GM19395 (cell line): ENCODE measurements at regions not wholly inside any gene's neighbourhood (a gene's known extent, or its start where the extent isn't known, plus 50 kb on each side); places are given as distances from the start of the nearest gene placed in this dataset.
A peak's percentile ranks its signal among the peaks of the same experiment; 100 is the strongest.
"Not testable (repeated sequence)": the region's sequence is repeated elsewhere in the genome, so short reads cannot be mapped to it uniquely, and the experiment has no call there.

ENCODE experiments used
- ATAC-seq: cut with Tn5 transposase; IDR thresholded peaks from one replicate; pipeline ENCODE4 v1.9.1; 2021; ENCODE audit warnings: mild to moderate bottlenecking, moderate library complexity; ENCODE audit not compliant: unreplicated experiment

DNA sequence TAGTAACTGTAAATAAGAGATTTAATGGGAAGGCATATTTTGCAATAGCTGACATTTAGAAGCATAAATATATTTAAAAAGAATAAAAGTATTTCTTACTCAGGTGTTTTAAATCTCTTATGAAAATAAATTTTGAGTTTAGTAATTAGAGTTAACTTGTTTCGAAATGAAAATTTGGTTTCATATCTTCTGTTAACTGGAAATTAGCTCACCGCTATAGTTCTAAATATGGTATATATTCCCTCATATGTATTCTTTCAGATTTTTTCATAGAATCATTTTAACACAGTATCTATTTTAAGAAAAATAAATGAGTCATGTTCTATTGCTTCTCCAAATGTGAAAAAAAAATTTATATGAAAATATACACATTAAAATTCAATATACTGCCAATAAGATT is 434.1 kb downstream of the DTWD2 start:
- no peak for ATAC-seq

DNA sequence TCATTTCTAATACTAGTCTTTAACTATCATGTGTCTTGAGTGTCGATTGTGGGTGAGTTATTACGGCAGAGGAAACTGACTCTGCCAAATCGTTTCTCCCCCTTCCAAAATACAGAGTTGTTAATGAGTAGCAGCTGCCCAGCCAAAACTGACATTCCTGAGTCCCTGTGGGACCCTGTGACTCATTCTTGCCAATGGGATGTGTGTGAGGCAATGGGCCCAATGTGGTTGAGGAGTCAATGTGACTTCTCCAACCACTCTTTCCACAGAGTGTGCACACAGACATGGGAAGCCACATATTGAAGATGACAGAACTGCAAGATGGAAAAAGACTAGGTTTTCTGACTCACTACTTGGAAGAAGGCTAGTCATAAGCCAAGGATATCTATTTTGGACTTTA is 434.7 kb downstream of the DTWD2 start:
- ATAC-seq, result no peak

DNA sequence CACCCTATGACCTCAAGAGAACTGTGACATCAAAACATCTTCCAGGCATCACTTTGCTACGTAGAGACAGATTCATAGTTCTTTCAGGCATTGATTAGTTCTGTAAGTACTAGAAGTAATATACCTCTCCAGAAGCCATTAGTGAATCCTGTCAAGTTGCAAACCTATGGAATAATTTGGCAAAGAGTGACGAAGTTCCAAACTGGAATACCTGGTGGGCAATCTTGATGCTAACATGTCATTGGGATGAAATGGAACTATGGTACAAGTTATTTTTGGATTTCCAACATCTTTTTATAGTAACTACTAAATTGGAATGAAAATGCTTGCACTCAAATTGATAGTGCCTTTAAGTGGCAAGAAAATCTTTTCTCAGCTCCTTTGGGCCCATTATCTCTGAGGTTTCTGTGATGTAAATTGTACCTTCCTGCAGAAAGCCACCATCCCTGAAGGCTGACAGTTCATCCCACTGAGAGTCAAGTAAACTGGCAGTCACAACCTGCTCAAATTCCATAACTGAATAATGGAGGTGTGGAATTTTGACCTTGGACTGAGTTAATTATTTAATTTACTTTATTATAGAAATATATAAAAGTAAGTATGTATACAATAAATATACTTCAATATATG is 435.5 kb downstream of the DTWD2 start:
- ATAC-seq, result no peak

DNA sequence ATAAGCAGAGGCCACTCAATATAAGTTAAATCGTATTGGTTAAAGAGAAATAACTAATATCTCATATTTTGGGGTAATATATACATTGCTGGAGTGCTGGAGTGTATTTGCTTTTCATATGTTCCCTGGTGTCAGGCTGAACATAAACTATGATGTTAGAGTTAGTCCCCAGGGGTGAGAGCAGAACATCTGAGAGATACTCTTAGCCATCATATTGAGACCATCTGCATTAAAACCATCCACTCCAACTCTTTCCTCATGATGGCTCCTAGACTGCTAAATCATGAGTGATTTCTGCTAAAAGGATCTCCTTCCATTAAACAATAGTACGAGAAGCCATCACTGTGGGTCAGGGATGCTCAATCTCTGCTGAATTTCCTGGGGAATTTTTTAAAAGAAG is 436.2 kb downstream of the DTWD2 start:
- ATAC-seq, result no peak

DNA sequence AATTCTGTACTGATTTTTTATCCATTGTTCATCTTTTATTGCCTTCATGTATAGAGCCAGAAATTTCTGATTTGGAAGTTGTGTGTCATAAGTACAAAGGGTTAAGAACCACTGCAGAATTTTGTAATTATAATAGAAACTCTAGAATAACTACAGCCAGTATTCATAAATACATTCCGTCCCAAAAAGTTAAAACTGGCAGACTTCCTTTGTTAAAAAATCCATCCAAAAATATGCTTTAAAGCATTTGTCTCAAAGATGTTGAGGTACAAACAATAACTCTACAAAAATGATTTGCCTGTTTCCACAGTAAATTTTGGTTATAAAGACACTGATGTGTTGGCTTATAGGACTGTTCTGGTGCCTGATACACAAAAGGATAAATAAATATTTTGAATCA is 436.6 kb downstream of the DTWD2 start:
- ATAC-seq, result no peak

DNA sequence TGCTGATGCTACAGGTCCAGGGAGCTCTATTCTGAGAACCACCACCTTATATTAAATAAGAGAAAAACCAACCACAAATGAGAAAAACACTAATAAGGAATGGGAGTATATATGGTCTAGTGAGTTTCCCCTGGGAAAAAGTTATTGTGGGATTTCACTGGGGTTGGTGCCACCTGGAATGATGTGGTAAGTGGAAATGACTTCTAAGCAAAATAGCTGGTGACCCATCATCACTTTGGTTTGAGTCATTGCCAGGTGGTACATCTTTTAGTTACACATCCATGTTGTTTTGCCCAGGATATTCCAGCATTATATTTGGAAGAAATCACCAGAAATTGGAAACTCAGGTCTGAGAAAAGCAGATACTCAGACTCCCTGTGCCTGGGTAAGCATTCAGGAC is 437.3 kb downstream of the DTWD2 start:
- ATAC-seq, result no peak

DNA sequence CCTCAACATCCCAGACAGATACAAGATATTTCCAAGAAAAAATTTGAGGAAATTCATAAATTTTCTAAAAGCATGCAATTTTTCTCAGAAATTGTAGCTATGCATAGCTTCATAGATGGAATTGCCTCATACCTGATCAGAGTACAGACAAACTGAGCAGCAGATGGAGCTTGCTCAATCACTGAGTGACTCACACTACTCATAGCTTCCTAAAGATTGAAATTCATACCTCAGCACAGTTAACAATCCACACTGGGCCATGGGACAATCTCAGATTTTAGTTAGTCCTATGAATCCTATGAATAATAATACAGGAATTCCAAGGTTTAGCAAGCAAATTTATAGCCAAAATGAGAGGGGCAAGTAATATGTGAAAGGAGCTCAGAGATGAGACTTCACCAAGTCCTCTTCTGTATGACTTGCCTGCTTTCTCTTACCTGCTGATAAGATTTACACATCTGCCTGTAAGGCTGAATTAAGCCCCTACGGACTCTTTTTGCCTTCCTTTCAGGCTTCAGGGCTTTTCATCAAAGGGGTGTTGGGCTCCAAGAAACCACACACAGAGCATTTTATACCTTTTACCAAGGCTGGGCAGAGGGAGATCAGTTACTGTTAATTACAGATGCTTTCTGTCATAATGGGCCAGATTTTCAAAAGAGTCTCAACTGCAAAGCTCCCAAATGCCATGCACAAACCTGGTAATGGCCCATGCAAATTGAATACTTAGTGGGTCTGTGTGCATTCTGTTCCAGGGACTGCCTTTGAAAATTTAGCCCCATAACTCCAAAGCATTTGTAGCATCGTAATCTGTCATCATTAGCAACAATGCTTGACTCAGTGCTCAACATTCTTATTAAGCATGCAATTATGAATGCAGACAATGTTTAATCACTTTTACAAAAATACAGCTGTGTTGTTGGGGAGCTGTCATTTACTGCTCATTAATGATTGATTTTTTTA is 439.3 kb downstream of the DTWD2 start:
- ATAC-seq, result no peak

DNA sequence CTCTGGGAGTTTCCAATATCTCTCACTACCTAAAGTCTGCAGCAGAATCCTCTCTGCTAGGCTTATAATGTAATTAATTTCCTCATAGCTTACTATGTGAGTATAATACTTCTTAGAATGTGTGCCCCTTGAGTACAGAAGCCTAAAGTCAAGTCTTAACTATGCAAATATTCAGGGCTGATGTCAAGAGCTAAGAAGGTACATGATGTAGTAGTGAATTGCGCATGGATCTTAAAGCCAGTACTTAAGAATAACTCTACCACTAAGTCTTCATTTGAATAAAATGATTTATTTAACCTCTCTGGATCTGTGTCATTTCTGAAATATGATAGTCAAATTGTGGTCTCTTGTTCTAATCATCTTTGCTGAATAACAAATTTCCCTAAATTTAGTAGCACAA is 442.9 kb downstream of the DTWD2 start:
- no peak for ATAC-seq

DNA sequence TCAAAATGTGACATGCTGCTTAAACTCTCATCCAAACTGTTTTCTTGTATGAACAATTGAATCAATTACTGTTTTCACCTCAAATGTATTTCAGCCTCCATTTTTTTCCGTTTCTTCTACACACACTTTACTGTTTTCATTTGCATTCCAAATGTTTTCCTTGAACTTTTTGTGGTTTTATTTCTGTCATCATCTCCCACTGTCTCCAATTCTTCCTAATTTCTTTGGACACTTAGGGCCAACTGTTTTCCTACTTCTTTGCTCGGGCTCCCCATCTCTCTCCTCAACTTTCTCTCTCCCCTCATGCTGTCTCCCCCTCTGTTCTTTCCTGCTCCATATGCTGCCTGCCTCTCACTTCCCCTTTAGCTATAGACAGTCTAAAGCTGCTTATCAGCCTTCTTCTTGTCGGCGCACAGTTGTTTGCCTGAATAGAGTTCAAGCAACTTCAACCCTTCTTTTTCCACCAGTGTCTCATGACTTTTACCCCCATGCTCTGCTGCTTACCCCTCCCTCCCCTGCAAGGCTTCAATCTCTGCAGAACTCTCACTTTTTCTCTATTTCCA is 443.4 kb downstream of the DTWD2 start:
- ATAC-seq, result no peak

DNA sequence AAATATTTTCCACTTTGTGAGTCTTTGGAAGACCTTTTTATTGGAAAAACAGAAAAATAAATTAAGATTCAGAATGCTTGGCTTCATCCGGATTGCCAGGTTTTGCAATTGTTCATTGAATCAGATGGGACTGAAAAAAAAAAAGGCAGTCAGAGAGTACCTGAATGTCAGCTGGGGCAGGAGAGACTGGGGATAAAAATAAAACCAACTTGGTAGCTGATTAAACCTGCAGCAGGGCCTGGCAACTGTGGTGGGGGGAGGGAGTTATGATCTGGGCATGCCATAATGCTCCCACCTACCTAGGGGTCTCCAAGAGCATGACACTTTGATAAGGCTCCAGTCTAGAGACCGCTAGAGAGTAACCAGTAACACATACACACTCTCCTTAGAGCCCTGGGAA is 454.4 kb downstream of the DTWD2 start:
- ATAC-seq, result no peak

DNA sequence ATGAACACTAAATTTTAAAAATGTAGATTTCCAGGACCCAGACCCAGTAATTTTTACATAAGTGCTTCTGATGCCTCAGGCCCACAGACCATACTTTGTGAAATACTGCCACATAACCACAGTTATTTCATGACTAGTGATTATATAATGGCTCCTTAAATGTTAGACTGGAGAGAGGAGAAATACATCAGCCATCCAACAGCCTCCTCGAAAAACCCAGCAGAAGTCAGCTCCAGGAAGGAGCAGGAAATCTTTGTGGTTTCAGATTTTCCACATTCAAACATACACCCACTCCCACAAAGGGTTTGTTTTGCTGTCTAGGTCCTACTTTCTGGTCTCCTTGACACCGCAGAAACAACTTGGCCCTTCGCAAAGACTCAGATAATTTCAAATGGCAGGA is 455.2 kb downstream of the DTWD2 start:
- ATAC-seq, result no peak

DNA sequence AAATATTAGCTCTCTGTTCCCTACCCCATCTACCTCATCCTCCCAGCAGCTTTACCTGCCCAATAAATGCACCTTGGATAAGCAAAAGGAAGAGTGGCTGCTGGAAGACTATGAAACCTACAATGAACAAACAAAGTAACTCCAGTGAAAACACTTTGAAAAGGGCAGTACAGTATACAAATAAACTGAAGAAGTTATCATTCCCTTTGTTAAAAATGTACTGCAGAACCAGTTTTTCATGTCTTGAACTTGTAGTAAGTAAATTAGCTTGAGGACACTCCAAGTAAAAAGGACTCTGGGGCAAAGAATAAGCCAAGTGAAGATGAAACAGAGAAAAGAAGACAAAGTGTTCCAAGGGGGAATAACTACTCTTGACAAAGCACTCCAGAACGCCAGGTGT is 457.1 kb downstream of the DTWD2 start:
- ATAC-seq, result no peak

DNA sequence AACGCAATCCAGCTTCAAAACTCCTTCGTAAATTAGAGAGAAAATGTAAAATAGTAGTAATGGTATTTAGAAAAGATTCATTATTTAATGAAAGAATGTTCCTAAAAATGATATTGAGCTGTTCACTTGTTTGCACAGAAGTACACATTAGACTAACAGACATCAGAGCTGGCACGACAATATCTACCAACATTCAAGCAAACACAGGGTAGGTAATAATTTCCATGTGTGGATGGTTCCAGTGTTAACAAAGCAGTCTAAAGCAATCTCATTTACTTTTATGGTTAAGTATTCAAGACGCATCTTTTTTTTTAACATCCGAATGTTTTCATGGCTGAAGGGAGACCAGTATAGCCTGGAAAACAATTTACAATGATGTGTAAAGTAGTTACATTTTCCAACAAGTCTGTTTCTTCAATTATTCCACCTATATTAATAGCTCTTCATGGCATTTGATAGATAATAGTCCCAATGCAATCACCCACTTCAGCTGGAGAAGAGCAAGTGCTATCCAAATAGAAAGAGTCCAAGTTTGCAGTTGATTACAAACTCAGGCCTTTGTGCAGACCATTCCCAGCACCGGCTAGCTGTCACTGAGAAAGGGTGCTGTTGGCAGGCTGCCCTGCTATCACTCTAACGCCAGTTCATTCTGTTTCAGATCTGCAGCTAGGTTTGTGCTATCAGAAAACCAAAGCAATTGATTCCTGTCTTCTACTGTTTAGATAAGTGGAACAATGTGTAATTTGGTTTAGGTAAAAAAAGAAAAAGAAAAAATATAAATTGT is 458.8 kb downstream of the DTWD2 start:
- ATAC-seq, result no peak

DNA sequence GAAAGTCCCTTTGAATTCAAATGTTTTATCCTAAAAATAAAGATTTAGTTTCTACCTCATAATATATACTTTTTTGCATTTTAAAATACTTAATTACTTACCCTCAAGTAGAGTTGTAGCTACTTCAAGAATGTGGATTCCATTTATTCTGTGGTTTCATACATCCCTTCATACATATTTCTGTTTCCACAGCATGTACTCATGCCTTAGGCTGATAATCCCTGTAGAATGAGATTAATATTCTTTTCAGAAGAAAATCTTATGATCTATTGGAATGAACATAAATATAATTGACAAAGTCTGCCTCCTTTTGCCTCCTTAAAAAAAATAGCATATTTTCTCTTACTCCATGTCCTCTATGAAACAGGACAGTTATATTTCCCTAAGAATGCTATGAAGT is 465.7 kb downstream of the DTWD2 start:
- ATAC-seq, result no peak

DNA sequence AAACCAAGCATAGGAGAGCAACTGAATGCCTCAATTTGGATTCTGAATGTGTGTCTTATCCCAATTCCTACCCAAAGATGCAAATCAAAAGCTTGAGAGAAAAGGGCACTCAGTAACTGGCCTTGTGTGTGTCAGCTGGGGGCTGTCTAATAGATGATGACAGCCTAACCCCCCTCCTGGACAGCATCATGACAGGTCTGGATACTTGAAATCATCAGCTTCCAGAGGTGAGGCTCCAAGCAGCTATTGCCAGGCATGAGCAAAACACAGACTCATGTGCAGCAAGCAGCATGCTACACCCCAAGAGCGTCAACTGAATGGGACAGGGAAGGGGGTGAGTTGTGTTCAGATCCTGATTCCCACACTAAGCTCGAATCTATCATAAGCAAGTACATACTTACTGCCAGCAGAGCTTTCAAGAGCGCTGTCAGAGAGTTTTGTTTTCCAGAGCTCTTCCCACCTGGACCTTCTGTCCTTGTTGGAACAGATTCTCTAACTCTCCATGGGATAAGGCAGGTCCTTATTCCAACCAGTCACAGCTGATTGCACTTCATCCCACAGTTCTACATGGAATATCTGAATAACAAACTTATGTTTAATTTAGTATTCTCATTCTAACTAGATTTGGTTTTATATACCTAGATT is 467.5 kb downstream of the DTWD2 start:
- ATAC-seq, result no peak

DNA sequence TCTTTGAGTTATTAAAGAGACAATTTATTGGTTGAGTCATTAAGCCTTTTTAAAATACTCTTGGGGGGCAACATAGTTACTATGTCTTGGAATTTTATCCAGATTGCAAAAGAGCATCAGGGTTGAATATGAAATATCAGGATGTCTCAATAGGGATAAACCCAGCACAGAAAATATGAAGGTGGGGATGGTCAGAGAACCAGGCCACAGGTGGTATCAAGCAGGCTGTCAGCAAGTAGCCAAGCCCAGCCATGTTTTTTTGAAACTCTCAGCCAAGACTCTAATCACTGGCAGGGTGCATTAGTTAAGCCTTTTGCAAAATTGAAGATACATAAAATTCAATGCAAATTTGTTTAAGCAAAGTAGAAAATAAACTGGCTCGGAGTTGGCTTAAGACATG is 468.9 kb downstream of the DTWD2 start:
- no peak for ATAC-seq

DNA sequence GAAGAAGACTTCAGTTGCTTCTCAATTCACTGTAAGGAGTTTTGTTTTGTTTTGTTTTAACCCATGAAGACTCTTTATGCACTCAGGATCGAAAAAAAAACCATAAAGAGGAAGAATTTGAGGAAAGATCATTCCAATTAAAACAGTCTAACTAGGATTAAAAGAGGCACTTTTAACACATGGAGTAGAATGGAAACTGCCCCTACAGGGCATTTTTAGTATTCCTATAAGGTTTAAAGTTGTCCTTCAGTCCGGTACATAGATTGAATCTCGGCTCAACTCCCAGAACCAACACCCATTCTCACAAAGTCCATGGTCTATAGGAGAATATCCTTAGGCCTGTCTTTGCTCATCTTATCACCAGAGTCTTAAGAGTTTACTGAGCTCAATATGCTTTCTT is 469.6 kb downstream of the DTWD2 start:
- ATAC-seq, result no peak

DNA sequence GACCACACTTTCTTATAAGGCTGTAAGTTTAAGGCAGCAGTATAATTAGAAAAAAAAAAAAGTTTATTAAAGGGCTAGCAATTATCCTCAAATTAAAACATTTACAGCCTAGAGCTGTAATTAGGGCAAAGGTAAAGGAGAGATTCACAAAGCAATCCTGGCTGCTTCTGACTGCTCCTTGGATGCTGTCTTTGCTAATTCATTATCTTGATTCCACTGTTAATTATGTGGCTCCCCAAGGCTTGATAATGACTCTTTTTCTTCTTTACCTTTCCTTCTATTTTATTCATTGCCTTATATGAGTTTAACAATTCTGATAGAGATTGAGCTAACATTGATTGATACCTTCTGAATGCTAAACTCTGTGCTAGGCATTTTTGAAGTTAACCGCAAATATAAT is 476.5 kb downstream of the DTWD2 start:
- ATAC-seq, result no peak

DNA sequence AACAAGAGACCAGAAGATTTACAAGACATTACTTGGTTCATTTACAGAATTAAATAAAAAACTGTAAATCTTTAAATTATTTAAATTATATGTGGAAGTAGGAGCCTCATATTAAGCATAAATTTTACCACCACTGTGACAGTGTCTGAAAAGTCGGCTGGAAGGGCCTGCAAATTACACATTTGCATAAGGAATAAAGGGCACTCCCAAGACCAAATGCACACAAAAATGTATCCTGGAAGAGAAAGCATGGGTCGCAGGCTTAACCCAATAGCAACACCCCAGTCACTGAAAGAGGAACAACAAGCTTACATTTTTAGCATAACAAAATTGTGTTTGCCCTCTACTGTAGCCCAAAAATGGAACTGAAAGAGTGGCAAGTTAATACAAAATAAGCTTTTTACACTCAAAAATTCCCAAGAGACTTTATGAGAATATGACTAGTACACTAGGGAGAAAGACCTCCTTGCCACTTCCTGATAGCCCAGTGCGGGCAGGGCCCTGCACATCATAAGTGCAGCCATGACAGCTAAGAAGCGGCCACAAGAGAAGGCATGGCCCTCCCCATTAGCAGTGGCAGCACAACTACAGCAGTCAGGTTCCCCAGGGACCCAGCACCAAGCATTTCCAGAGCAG is 482.0 kb downstream of the DTWD2 start:
- ATAC-seq, result peak; percentile 84

DNA sequence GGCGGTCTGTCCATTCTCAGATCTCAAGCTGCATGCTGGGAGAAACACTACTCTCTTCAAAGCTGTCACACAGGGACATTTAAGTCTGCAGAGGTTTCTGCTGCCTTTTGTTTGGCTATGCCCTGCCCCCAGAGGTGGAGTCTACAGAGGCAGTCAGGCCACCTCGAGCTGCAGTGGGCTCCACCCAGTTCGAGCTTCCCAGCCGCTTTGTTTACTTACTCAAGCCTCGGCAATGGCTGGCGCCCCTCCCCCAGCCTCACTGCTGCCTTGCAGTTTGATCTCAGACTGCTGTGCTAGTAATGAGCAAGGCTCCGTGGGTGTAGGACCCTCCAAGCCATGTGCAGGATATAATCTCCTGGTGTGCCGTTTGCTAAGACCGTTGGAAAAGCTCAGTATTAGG is 486.1 kb downstream of the DTWD2 start:
- not testable (repeated sequence) for ATAC-seq
